SK-N-SH (cell line): ENCODE measurements at regions not wholly inside any gene's neighbourhood (a gene's known extent, or its start where the extent isn't known, plus 50 kb on each side); places are given as distances from the start of the nearest gene placed in this dataset.

Source experiments
- CTCF ChIA-PET: fragments of 300-600, 350-600 bp; formaldehyde crosslinking; extraction: SDS; loops from one replicate; lab custom pipeline; 2021; lab: Yijun Ruan, JAX
- POLR2A ChIA-PET: fragments of 350-600 bp; sonication (Branson Sonifier 250); formaldehyde crosslinking; extraction: SDS; loops from one replicate; lab custom pipeline; 2020; ENCODE audit warnings: antibody characterized with exemption, inconsistent platforms; lab: Yijun Ruan, JAX
- DNase-seq: peaks from one replicate; pipeline ENCODE4 v3.0.0; 2012
- H2AFZ ChIP-seq: fragments of 200-600 bp; sonication (generic); 2 replicates; pipeline ENCODE4 v1.8.1; 2016; ENCODE audit warnings: antibody characterized with exemption, mild to moderate bottlenecking, low read depth
- H3F3A ChIP-seq: fragments of 200-600 bp; sonication (generic); replicated peaks from 2 replicates; pipeline ENCODE3; 2016; ENCODE audit warnings: antibody characterized with exemption, mild to moderate bottlenecking; ENCODE audit not compliant: insufficient read depth
- H3K27ac ChIP-seq, 2 experiments: fragments of 200-500 bp in 1 of 2; fragments of 200-600 bp in 1 of 2; sonication (Bioruptor generic) in 1 of 2; sonication (generic), shearing (Covaris generic) in 1 of 2; 2 replicates each; pipeline versions ENCODE4 v1.5.1 to v1.6.1; 2014 to 2016; ENCODE audit warnings: low read depth in 2 of 2, inconsistent platforms in 1 of 2, low read length in 1 of 2, mild to moderate bottlenecking in 1 of 2, mixed read lengths in 1 of 2
- H3K27me3 ChIP-seq: fragments of 200-600 bp; sonication (generic), shearing (Covaris generic); 2 replicates; pipeline ENCODE4 v1.6.1; 2016; ENCODE audit warnings: mixed run types; ENCODE audit not compliant: insufficient read depth
- H3K36me3 ChIP-seq, 2 experiments: fragments of 200-500 bp in 1 of 2; fragments of 200-600 bp in 1 of 2; sonication (Bioruptor generic) in 1 of 2; sonication (generic) in 1 of 2; replicated peaks in 1 of 2; 2 replicates each; pipeline versions ENCODE3 to v1.5.1; 2014 to 2016; ENCODE audit warnings: low read length in 1 of 2, mild to moderate bottlenecking in 1 of 2; ENCODE audit not compliant: insufficient read depth in 2 of 2, control insufficient read depth in 1 of 2
- H3K4me1 ChIP-seq, 2 experiments: fragments of 200-500 bp in 1 of 2; fragments of 200-600 bp in 1 of 2; sonication (Bioruptor generic) in 1 of 2; sonication (generic), shearing (Covaris generic) in 1 of 2; 2 replicates each; pipeline versions ENCODE4 v1.5.1 to v1.6.1; 2014 to 2016; ENCODE audit warnings: low read depth in 1 of 2, low read length in 1 of 2, mixed run types in 1 of 2; ENCODE audit not compliant: insufficient read depth in 2 of 2, control insufficient read depth in 1 of 2
- H3K4me2 ChIP-seq: fragments of 200-600 bp; sonication (generic), shearing (Covaris generic); 2 replicates; pipeline ENCODE4 v1.6.1; 2017; ENCODE audit warnings: mixed run types
- H3K4me3 ChIP-seq, 2 experiments: fragments of 200-500 bp in 1 of 2; fragments of 200-600 bp in 1 of 2; sonication (Bioruptor generic) in 1 of 2; sonication (generic), shearing (Covaris generic) in 1 of 2; 2 replicates each; pipeline versions ENCODE4 v1.5.1 to v1.8.1; 2014 to 2016; ENCODE audit warnings: low read depth in 2 of 2, inconsistent platforms in 1 of 2, low read length in 1 of 2, mild to moderate bottlenecking in 1 of 2, mixed read lengths in 1 of 2, moderate library complexity in 1 of 2
- H3K79me2 ChIP-seq: fragments of 200-600 bp; sonication (generic); 2 replicates; pipeline ENCODE4 v1.8.1; 2017; ENCODE audit warnings: mild to moderate bottlenecking; ENCODE audit not compliant: insufficient read depth
- H3K9ac ChIP-seq: fragments of 200-600 bp; sonication (generic); 2 replicates; pipeline ENCODE4 v1.6.1; 2017; ENCODE audit warnings: mixed run types
- H3K9me2 ChIP-seq: fragments of 200-600 bp; sonication (generic); 2 replicates; pipeline ENCODE4 v1.6.1; 2017; ENCODE audit warnings: mixed run types
- H3K9me3 ChIP-seq: fragments of 200-600 bp; sonication (generic); 2 replicates; pipeline ENCODE4 v1.6.1; 2017; ENCODE audit warnings: mixed run types, mild to moderate bottlenecking, moderate library complexity
- H4K20me1 ChIP-seq: fragments of 200-600 bp; sonication (generic); 2 replicates; pipeline ENCODE4 v1.6.1; 2017; ENCODE audit warnings: mild to moderate bottlenecking, mixed run types; ENCODE audit not compliant: insufficient read depth
- ELF1 ChIP-seq: IDR thresholded peaks from 2 replicates; pipeline ENCODE4 v1.4.0; 2012
- EP300 ChIP-seq, 2 experiments: IDR thresholded peaks; 2 replicates each; pipeline versions ENCODE4 v1.4.0 to v1.6.1; 2012; ENCODE audit warnings: borderline replicate concordance in 1 of 2, low read depth in 1 of 2, low read length in 1 of 2
- FOSL2 ChIP-seq: IDR thresholded peaks from 2 replicates; pipeline ENCODE4 v1.4.0; 2012; ENCODE audit warnings: low read depth, mild to moderate bottlenecking, moderate library complexity, borderline replicate concordance
- FOXJ3 ChIP-seq: sonication (generic); formaldehyde crosslinking; IDR thresholded peaks from 2 replicates; pipeline ENCODE4 v1.5.1; 2020; ENCODE audit warnings: mild to moderate bottlenecking, missing genetic modification reagents
- FOXM1 ChIP-seq: IDR thresholded peaks from 2 replicates; pipeline ENCODE4 v1.4.0; 2012; ENCODE audit warnings: low read depth, mild to moderate bottlenecking
- GATA2 ChIP-seq: sonication (generic); formaldehyde crosslinking; IDR thresholded peaks from 2 replicates; pipeline ENCODE4 v1.5.0; 2020; ENCODE audit warnings: mild to moderate bottlenecking, missing genetic modification reagents
- MEF2A ChIP-seq: IDR thresholded peaks from 2 replicates; pipeline ENCODE4 v1.4.0; 2012; ENCODE audit warnings: low read depth, borderline replicate concordance
- NRF1 ChIP-seq: IDR thresholded peaks from 2 replicates; pipeline ENCODE4 v1.6.1; 2012; ENCODE audit warnings: low read depth, mild to moderate bottlenecking, low read length
- RCOR1 ChIP-seq: fragments of 150-350 bp; IDR thresholded peaks from 2 replicates; pipeline ENCODE4 v1.6.1; 2017; ENCODE audit warnings: antibody characterized with exemption, low read length
- RFX5 ChIP-seq: IDR thresholded peaks from 2 replicates; pipeline ENCODE4 v1.6.1; 2012; ENCODE audit warnings: mild to moderate bottlenecking, improper control_type of control experiment, low read length
- RXRA ChIP-seq: IDR thresholded peaks from 2 replicates; pipeline ENCODE4 v1.4.0; 2012; ENCODE audit warnings: low read depth, mild to moderate bottlenecking, borderline replicate concordance
- SIN3A ChIP-seq: IDR thresholded peaks from 2 replicates; pipeline ENCODE4 v1.6.1; 2012; ENCODE audit warnings: low read depth, mild to moderate bottlenecking, low read length, moderate library complexity, borderline replicate concordance
- SMC3 ChIP-seq: IDR thresholded peaks from 2 replicates; pipeline ENCODE4 v1.6.1; 2012; ENCODE audit warnings: low read depth, low read length, improper control_type of control experiment
- TAF1 ChIP-seq: IDR thresholded peaks from 2 replicates; pipeline ENCODE4 v1.6.1; 2012; ENCODE audit warnings: low read depth, mild to moderate bottlenecking, low read length, moderate library complexity, borderline replicate concordance
- YY1 ChIP-seq: IDR thresholded peaks from 2 replicates; pipeline ENCODE4 v1.4.0; 2012; ENCODE audit warnings: low read depth, mild to moderate bottlenecking
- WGBS: methylation state at CpG from one replicate; pipeline ENCODE4 v1.1.6; 2017; ENCODE audit warnings: low lambda C conversion rate; 5-methylcytosine and 5-hydroxymethylcytosine counted together
- TF ChIP-seq, protein P1 (sequence below): IDR thresholded peaks from 2 replicates; pipeline ENCODE4; 2012
- TF ChIP-seq, protein P2 (sequence below): fragments of 200-600 bp; sonication (generic); IDR thresholded peaks from 2 replicates; pipeline ENCODE4 v1.6.1; 2017; ENCODE audit warnings: antibody characterized with exemption, mild to moderate bottlenecking, moderate library complexity
- TF ChIP-seq, protein P3 (sequence below): fragments of 150-350 bp; IDR thresholded peaks from 2 replicates; pipeline ENCODE4 v1.6.1; 2017; ENCODE audit warnings: antibody characterized with exemption, low read length, low read depth, borderline replicate concordance

DNA sequence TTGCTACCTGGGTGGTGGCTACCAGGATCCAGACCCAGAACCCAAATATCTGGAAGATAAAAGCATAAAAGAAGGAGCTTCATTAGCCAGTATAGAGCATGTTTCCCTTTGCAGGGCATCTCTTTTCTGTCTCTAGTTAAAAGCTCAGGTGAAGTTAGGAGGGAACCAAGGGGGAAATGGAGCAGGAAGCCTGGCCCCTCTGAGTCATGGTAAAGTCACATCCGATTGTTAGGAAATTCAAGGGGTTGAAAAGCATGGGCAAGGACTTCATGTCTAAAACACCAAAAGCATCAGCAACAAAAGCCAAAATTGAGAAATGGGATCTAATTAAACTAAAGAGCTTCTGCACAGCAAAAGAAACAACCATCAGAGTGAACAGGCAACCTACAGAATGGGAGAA, 126.9 kb downstream of the RPIA start:
- TF ChIP-seq GATA2 (no peak), FOSL2 (no peak), FOXM1 (no peak), ELF1 (no peak), RXRA (no peak), NRF1 (no peak), SIN3A (no peak), YY1 (no peak), RCOR1 (no peak), TAF1 (no peak), SMC3 (no peak), FOXJ3 (CRISPR knock-in tag) (no peak), RFX5 (no peak), MEF2A (no peak), EP300 (IDR thresholded peaks at IDR 0.05; ENCODE audit: borderline replicate concordance in 1 of 2, low read depth in 1 of 2, low read length in 1 of 2) (no peak)
- TF ChIP-seq, protein P1, sequence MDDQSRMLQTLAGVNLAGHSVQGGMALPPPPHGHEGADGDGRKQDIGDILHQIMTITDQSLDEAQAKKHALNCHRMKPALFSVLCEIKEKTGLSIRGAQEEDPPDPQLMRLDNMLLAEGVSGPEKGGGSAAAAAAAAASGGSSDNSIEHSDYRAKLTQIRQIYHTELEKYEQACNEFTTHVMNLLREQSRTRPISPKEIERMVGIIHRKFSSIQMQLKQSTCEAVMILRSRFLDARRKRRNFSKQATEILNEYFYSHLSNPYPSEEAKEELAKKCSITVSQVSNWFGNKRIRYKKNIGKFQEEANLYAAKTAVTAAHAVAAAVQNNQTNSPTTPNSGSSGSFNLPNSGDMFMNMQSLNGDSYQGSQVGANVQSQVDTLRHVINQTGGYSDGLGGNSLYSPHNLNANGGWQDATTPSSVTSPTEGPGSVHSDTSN: no peak
- TF ChIP-seq, protein P2, sequence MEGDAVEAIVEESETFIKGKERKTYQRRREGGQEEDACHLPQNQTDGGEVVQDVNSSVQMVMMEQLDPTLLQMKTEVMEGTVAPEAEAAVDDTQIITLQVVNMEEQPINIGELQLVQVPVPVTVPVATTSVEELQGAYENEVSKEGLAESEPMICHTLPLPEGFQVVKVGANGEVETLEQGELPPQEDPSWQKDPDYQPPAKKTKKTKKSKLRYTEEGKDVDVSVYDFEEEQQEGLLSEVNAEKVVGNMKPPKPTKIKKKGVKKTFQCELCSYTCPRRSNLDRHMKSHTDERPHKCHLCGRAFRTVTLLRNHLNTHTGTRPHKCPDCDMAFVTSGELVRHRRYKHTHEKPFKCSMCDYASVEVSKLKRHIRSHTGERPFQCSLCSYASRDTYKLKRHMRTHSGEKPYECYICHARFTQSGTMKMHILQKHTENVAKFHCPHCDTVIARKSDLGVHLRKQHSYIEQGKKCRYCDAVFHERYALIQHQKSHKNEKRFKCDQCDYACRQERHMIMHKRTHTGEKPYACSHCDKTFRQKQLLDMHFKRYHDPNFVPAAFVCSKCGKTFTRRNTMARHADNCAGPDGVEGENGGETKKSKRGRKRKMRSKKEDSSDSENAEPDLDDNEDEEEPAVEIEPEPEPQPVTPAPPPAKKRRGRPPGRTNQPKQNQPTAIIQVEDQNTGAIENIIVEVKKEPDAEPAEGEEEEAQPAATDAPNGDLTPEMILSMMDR: no peak
- TF ChIP-seq, protein P3, sequence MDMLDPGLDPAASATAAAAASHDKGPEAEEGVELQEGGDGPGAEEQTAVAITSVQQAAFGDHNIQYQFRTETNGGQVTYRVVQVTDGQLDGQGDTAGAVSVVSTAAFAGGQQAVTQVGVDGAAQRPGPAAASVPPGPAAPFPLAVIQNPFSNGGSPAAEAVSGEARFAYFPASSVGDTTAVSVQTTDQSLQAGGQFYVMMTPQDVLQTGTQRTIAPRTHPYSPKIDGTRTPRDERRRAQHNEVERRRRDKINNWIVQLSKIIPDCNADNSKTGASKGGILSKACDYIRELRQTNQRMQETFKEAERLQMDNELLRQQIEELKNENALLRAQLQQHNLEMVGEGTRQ: no peak
- H3K79me2 ChIP-seq: no peaks in the 10 kb centered on the region
- no peaks in the 10 kb centered on the region for H3K4me1 ChIP-seq
- no peak overlapping the region for H3K9ac ChIP-seq
- CTCF ChIA-PET: interaction anchor here (1.4 kb wide), 1 partner anchor 13 kb away, joined by 5 read pairs; no protein-coding TSS in a partner anchor
- no peaks in the 10 kb centered on the region for H3F3A ChIP-seq
- H3K27me3 ChIP-seq: no peaks in the 10 kb centered on the region; the same call in 1 of the 2 replicates
- POLR2A ChIA-PET: no interaction called here
- no peaks in the 10 kb centered on the region for H3K36me3 ChIP-seq
- 5% methylated on average over 1 of the region's 1 CpG for WGBS
- no peaks in the 10 kb centered on the region for H3K9me3 ChIP-seq
- no peak overlapping the region for H3K4me3 ChIP-seq
- no peak overlapping the region for H2AFZ ChIP-seq
- H3K4me2 ChIP-seq: no peak overlapping the region
- H3K27ac ChIP-seq: no peak overlapping the region
- no peak for DNase-seq
- H4K20me1 ChIP-seq: no peaks in the 10 kb centered on the region
- H3K9me2 ChIP-seq: no peaks in the 10 kb centered on the region
